PC-9 (cell line): ENCODE measurements at regions not wholly inside any gene's neighbourhood (a gene's known extent, or its start where the extent isn't known, plus 50 kb on each side); places are given as distances from the start of the nearest gene placed in this dataset.

Experiments
- BruUV-seq: library from RNA; stranded (reverse); fragments of 400-500 nt; replicated peaks from 2 replicates; lab custom pipeline; 2021; lab: Mats Ljungman, UMichigan
- CTCF ChIA-PET: fragments of 300-600 bp; sonication (Branson Sonifier 250); formaldehyde crosslinking; loops from one replicate; lab custom pipeline; 2022; ENCODE audit warnings: antibody characterized with exemption; lab: Charles Lee
- POLR2A ChIA-PET: fragments of 300-600 bp; sonication (Branson Sonifier 250); formaldehyde crosslinking; loops from one replicate; lab custom pipeline; 2022; ENCODE audit warnings: antibody characterized with exemption; ENCODE audit not compliant: unreplicated experiment; lab: Charles Lee
- DNase-seq, 2 experiments: peaks; one replicate each; pipeline versions ENCODE4 v3.0.0 to v3.0.0-alpha.2; 2015 to 2022; ENCODE audit warnings: mixed read lengths in 1 of 2
- H2AFZ ChIP-seq: fragments of 200-600 bp; sonication (generic); 2 replicates; pipeline ENCODE4 v1.8.1; 2017; ENCODE audit warnings: antibody characterized with exemption
- H3F3A ChIP-seq: fragments of 200-600 bp; sonication (generic); 2 replicates; pipeline ENCODE4 v1.8.1; 2017; ENCODE audit warnings: antibody characterized with exemption, mild to moderate bottlenecking, low read depth; ENCODE audit not compliant: insufficient read depth
- H3K27ac ChIP-seq: fragments of 200-600 bp; sonication (generic); 2 replicates; pipeline ENCODE4 v1.6.1; 2016; ENCODE audit warnings: mixed run types
- H3K27me3 ChIP-seq: fragments of 200-600 bp; sonication (generic); 2 replicates; pipeline ENCODE4 v1.6.1; 2016; ENCODE audit warnings: low read depth, mixed run types; ENCODE audit not compliant: insufficient read depth
- H3K36me3 ChIP-seq: fragments of 200-600 bp; sonication (generic); 2 replicates; pipeline ENCODE4 v1.6.1; 2016; ENCODE audit warnings: low read depth, mixed run types
- H3K4me1 ChIP-seq: fragments of 200-600 bp; sonication (generic); replicated peaks from 2 replicates; pipeline ENCODE4 v1.6.1; 2016; ENCODE audit warnings: mixed run types; ENCODE audit not compliant: insufficient read depth
- H3K4me2 ChIP-seq: fragments of 200-600 bp; sonication (generic); 2 replicates; pipeline ENCODE4 v1.6.1; 2017; ENCODE audit warnings: mixed run types
- H3K4me3 ChIP-seq: fragments of 200-600 bp; sonication (generic); 2 replicates; pipeline ENCODE4 v1.6.1; 2016; ENCODE audit warnings: mixed run types
- H3K79me2 ChIP-seq: fragments of 200-600 bp; sonication (generic); 2 replicates; pipeline ENCODE4 v1.6.1; 2017; ENCODE audit warnings: low read depth, mixed run types
- H3K9me2 ChIP-seq: fragments of 200-600 bp; sonication (generic); 2 replicates; pipeline ENCODE4 v1.8.1; 2017; ENCODE audit warnings: mild to moderate bottlenecking; ENCODE audit not compliant: insufficient read depth
- H3K9me3 ChIP-seq: fragments of 200-600 bp; sonication (generic); 2 replicates; pipeline ENCODE4 v1.8.1; 2016; ENCODE audit warnings: low read depth; ENCODE audit not compliant: insufficient read depth
- H4K20me1 ChIP-seq: fragments of 200-600 bp; sonication (generic); 2 replicates; pipeline ENCODE4 v1.8.1; 2017; ENCODE audit not compliant: insufficient read depth
- EZH2 ChIP-seq: fragments of 200-600 bp; sonication (generic); IDR thresholded peaks from 2 replicates; pipeline ENCODE4 v1.8.0; 2017; ENCODE audit warnings: antibody characterized with exemption, low read depth
- intact Hi-C: fragments of 100-400 bp; cut with micrococcal nuclease; formaldehyde crosslinking; loops from one replicate; pipeline ENCODE4 v1.10.0; 2022; ENCODE audit not compliant: unreplicated experiment
- TF ChIP-seq, protein P1 (sequence below): fragments of 200-600 bp; sonication (generic); conservative IDR thresholded peaks from 2 replicates; pipeline ENCODE4 v1.6.1; 2017; ENCODE audit warnings: mixed run types, antibody characterized with exemption, mild to moderate bottlenecking, moderate library complexity

DNA sequence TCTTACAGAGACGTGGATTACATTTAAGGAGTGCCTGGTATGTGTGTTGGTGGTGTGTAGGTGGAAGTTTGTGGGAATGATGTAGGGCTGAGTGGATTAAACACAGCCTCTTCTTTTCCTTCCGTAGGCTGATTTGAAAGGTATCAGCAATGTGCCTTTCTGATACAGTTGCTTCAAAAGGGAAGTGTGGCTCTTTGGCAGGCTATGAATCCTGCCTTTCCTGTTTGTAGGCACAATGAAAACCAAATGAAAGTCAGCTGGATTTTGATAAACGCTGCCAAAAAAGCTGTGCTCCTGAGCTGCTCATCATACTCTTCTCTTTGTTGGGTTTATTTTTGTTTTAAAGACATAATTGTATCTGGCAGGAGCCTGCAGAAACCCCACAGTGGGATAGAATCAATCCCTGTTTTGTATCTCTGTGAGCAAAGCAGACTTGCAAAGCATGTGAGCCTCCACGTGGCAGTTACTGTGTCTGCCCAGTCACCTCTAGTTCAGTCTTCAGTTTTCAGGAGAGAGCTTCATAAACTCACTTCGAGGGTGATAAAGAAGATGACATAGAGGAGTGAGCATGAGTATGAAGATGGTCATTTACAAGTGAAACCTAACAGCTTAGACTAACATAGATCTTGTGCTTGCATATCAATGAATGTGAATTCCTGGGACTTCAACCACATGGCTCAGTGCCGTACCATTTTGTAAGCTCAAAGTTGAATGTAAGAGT lies 655.7 kb upstream of the KIRREL3 start:
- Histone ChIP-seq H3K27me3 (no peaks in the 10 kb centered on the region), H3K36me3 (no peaks in the 10 kb centered on the region), H3K9me3 (no peaks in the 10 kb centered on the region), H2AFZ (no peak overlapping the region), H3K27ac (no peak overlapping the region), H3K79me2 (no peaks in the 10 kb centered on the region), H4K20me1 (no peaks in the 10 kb centered on the region), H3K9me2 (no peaks in the 10 kb centered on the region), H3K4me3 (no peak overlapping the region), H3K4me1 (no peaks in the 10 kb centered on the region), H3K4me2 (no peak overlapping the region), H3F3A (no peaks in the 10 kb centered on the region)
- BruUV-seq, result no TSS peak
- intact Hi-C loops, result no loop called here
- POLR2A ChIA-PET, result no interaction called here
- CTCF ChIA-PET, result no interaction called here
- no peak for TF ChIP-seq EZH2
- TF ChIP-seq, protein P1, sequence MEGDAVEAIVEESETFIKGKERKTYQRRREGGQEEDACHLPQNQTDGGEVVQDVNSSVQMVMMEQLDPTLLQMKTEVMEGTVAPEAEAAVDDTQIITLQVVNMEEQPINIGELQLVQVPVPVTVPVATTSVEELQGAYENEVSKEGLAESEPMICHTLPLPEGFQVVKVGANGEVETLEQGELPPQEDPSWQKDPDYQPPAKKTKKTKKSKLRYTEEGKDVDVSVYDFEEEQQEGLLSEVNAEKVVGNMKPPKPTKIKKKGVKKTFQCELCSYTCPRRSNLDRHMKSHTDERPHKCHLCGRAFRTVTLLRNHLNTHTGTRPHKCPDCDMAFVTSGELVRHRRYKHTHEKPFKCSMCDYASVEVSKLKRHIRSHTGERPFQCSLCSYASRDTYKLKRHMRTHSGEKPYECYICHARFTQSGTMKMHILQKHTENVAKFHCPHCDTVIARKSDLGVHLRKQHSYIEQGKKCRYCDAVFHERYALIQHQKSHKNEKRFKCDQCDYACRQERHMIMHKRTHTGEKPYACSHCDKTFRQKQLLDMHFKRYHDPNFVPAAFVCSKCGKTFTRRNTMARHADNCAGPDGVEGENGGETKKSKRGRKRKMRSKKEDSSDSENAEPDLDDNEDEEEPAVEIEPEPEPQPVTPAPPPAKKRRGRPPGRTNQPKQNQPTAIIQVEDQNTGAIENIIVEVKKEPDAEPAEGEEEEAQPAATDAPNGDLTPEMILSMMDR, result no peak
- DNase-seq, result no peak

GRCh38 chr11:127653076-127653475 lies 652.5 kb upstream of the KIRREL3 start:
- BruUV-seq, result no TSS peak
- CTCF ChIA-PET, result interaction anchor here (0.6 kb wide), 1 partner anchor 1354 kb away, joined by 4 read pairs; no protein-coding TSS in a partner anchor
- no peak overlapping the region for H3K27ac ChIP-seq

DNA sequence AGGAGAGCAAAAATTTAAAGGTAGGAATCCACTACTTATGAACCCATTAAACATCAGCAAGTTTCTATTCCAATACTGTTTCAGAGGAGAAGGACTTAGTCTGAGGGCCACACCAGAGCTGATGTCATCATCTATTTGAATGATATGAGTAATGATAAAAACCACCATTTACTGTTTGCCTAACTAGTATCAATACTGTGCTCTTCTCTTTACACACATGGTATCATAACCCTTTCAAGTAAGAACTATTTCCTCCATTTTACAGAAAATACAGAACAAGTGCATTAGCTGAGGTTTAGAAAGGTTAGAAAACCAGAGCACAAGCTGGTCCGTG lies 651.3 kb upstream of the KIRREL3 start:
- Histone ChIP-seq H3K4me2 (no peak overlapping the region), H3K79me2 (no peaks in the 10 kb centered on the region), H3K4me1 (no peaks in the 10 kb centered on the region), H2AFZ (no peak overlapping the region), H3K9me3 (no peaks in the 10 kb centered on the region), H3K27ac (no peak overlapping the region), H3F3A (no peaks in the 10 kb centered on the region), H4K20me1 (no peaks in the 10 kb centered on the region), H3K27me3 (no peaks in the 10 kb centered on the region), H3K36me3 (no peaks in the 10 kb centered on the region), H3K4me3 (no peak overlapping the region), H3K9me2 (no peaks in the 10 kb centered on the region)
- CTCF ChIA-PET, result no interaction called here
- BruUV-seq, result no TSS peak
- POLR2A ChIA-PET, result no interaction called here
- intact Hi-C loops, result no loop called here
- TF ChIP-seq EZH2, result no peak
- TF ChIP-seq, protein P1, result no peak
- no peak for DNase-seq

More at GRCh38 chr11:127653076-127653475, 652.5 kb upstream of the KIRREL3 start:
- no peaks in the 10 kb centered on the region for H3K9me2 ChIP-seq
- no peaks in the 10 kb centered on the region for H3K9me3 ChIP-seq
- no peaks in the 10 kb centered on the region for H3K79me2 ChIP-seq
- H3F3A ChIP-seq, result no peaks in the 10 kb centered on the region
- no peaks in the 10 kb centered on the region for H4K20me1 ChIP-seq
- no peak overlapping the region for H2AFZ ChIP-seq
- no peak for DNase-seq
- H3K4me2 ChIP-seq, result no peak overlapping the region
- POLR2A ChIA-PET, result no interaction called here
- H3K4me1 ChIP-seq, result no peaks in the 10 kb centered on the region
- no peaks in the 10 kb centered on the region for H3K36me3 ChIP-seq
- intact Hi-C loops, result no loop called here
- H3K27me3 ChIP-seq, result no peaks in the 10 kb centered on the region
- no peak overlapping the region for H3K4me3 ChIP-seq
- no peak for TF ChIP-seq EZH2
- TF ChIP-seq, protein P1, result no peak
